CD1c-positive myeloid dendritic cell (primary cell): ENCODE measurements at regions not wholly inside any gene's neighbourhood (a gene's known extent, or its start where the extent isn't known, plus 50 kb on each side); places are given as distances from the start of the nearest gene placed in this dataset.
A peak's percentile ranks its signal among the peaks of the same experiment; 100 is the strongest.

Experiments
- DNase-seq: peaks from one replicate; pipeline ENCODE4 v3.0.0-alpha.2; 2016; ENCODE audit errors: extremely low spot score

GRCh38 chr3:5428607-5429516, 241.4 kb downstream of the EDEM1 start:
- DNase-seq, result peak; percentile 47

- no peak for DNase-seq
Measured at GRCh38 chr3:5429517-5429890, 242.0 kb downstream of the EDEM1 start.

- no peak for DNase-seq
Measured at GRCh38 chr3:5430701-5431100, 243.2 kb downstream of the EDEM1 start.

GRCh38 chr3:5431146-5431545, 243.6 kb downstream of the EDEM1 start:
- no peak for DNase-seq

GRCh38 chr3:5431811-5432378, 244.4 kb downstream of the EDEM1 start:
- peak; percentile 90 for DNase-seq

GRCh38 chr3:5437296-5437782, 249.8 kb downstream of the EDEM1 start:
- DNase-seq, result no peak

- no peak for DNase-seq
Measured at GRCh38 chr3:5437783-5438323, 250.3 kb downstream of the EDEM1 start.

- no peak for DNase-seq
Measured at GRCh38 chr3:5441401-5441800, 253.9 kb downstream of the EDEM1 start.

GRCh38 chr3:5442106-5442785, 254.7 kb downstream of the EDEM1 start:
- DNase-seq, result no peak

GRCh38 chr3:5442786-5443138, 255.3 kb downstream of the EDEM1 start:
- DNase-seq, result no peak

- no peak for DNase-seq
Measured at GRCh38 chr3:5444253-5444652, 256.7 kb downstream of the EDEM1 start.

GRCh38 chr3:5445676-5446201, 258.2 kb downstream of the EDEM1 start:
- DNase-seq, result no peak

GRCh38 chr3:5448246-5448645, 260.7 kb downstream of the EDEM1 start:
- peak; percentile 16 for DNase-seq

- DNase-seq, result no peak
Measured at GRCh38 chr3:5448816-5449215, 261.3 kb downstream of the EDEM1 start.

- DNase-seq, result no peak
Measured at GRCh38 chr3:5456199-5456598, 268.7 kb downstream of the EDEM1 start.

GRCh38 chr3:5458526-5458925, 271.0 kb downstream of the EDEM1 start:
- no peak for DNase-seq

- no peak for DNase-seq
Measured at GRCh38 chr3:5462086-5462485, 274.6 kb downstream of the EDEM1 start.

- peak; percentile 89 for DNase-seq
Measured at GRCh38 chr3:5463991-5464390, 276.5 kb downstream of the EDEM1 start.

GRCh38 chr3:5464649-5465048, 277.1 kb downstream of the EDEM1 start:
- peak; percentile 85 for DNase-seq

GRCh38 chr3:5465183-5465582, 277.7 kb downstream of the EDEM1 start:
- peak; percentile 68 for DNase-seq

- peak; percentile 47 for DNase-seq
Measured at GRCh38 chr3:5466065-5466464, 278.6 kb downstream of the EDEM1 start.

GRCh38 chr3:5466717-5467116, 279.2 kb downstream of the EDEM1 start:
- DNase-seq, result no peak
